SK-N-SH treated with all-trans-retinoic acid at 6 μM for 48 hours (cell line): ENCODE measurements at regions not wholly inside any gene's neighbourhood (a gene's known extent, or its start where the extent isn't known, plus 50 kb on each side); places are given as distances from the start of the nearest gene placed in this dataset.

ENCODE experiments used
- ATAC-seq: fragments of 200-7000 bp; cut with Tn5 transposase; 3 replicates; pipeline ENCODE4 v1.9.1; 2020; ENCODE audit warnings: mild to moderate bottlenecking, moderate library complexity
- ARNTL ChIP-seq: fragments of 450-650 bp; formaldehyde crosslinking; IDR thresholded peaks from 2 replicates; pipeline ENCODE4 v1.5.0; 2020; ENCODE audit warnings: low read depth, mild to moderate bottlenecking, moderate library complexity, borderline replicate concordance
- BACH2 ChIP-seq: fragments of 250-450 bp; sonication (Bioruptor Pico); IDR thresholded peaks from 2 replicates; pipeline ENCODE4 v1.9.0; 2021; ENCODE audit warnings: mild to moderate bottlenecking, borderline replicate concordance
- CSDC2 ChIP-seq: fragments of 250-450 bp; sonication (Bioruptor Pico); IDR thresholded peaks from 2 replicates; pipeline ENCODE4 v1.5.0; 2020; ENCODE audit warnings: mild to moderate bottlenecking, moderate library complexity
- CSRNP3 ChIP-seq: fragments of 250-450 bp; sonication (Bioruptor Pico); IDR thresholded peaks from 2 replicates; pipeline ENCODE4 v1.5.1; 2021; ENCODE audit warnings: mild to moderate bottlenecking, moderate library complexity
- ESRRG ChIP-seq: fragments of 250-450 bp; sonication (Bioruptor Pico); IDR thresholded peaks from 2 replicates; pipeline ENCODE4 v1.6.1; 2021; ENCODE audit warnings: mild to moderate bottlenecking
- GLIS3 ChIP-seq: fragments of 250-450 bp; sonication (Bioruptor Pico); IDR thresholded peaks from 2 replicates; pipeline ENCODE4 v1.5.0; 2020; ENCODE audit warnings: mild to moderate bottlenecking, moderate library complexity
- ISL1 ChIP-seq: fragments of 250-450 bp; sonication (Bioruptor Pico); IDR thresholded peaks from 2 replicates; pipeline ENCODE4 v2.1.2; 2022; ENCODE audit warnings: mild to moderate bottlenecking, moderate library complexity
- OSR1 ChIP-seq: fragments of 250-450 bp; sonication (Bioruptor Pico); IDR thresholded peaks from 2 replicates; pipeline ENCODE4 v1.8.0; 2022; ENCODE audit warnings: moderate library complexity, mild to moderate bottlenecking, inconsistent platforms
- POU6F1 ChIP-seq: fragments of 250-450 bp; sonication (Bioruptor Pico); IDR thresholded peaks from 2 replicates; pipeline ENCODE4 v1.8.0; 2021; ENCODE audit warnings: low read depth, mild to moderate bottlenecking, moderate library complexity, borderline replicate concordance
- RARB ChIP-seq: fragments of 250-450 bp; sonication (Bioruptor Pico); IDR thresholded peaks from 2 replicates; pipeline ENCODE4 v1.8.0; 2021; ENCODE audit warnings: mild to moderate bottlenecking, moderate library complexity
- SNAI2 ChIP-seq: fragments of 250-450 bp; sonication (Bioruptor Pico); IDR thresholded peaks from 2 replicates; pipeline ENCODE4 v1.5.0; 2020; ENCODE audit warnings: mild to moderate bottlenecking, moderate library complexity
- TCF4 ChIP-seq: fragments of 250-450 bp; sonication (Bioruptor Pico); IDR thresholded peaks from 2 replicates; pipeline ENCODE4 v1.8.0; 2021; ENCODE audit warnings: mild to moderate bottlenecking, moderate library complexity, borderline replicate concordance
- TOX ChIP-seq: fragments of 250-450 bp; sonication (Bioruptor Pico); IDR thresholded peaks from 2 replicates; pipeline ENCODE4 v1.8.0; 2021; ENCODE audit warnings: mild to moderate bottlenecking, moderate library complexity, borderline replicate concordance
- TSHZ2 ChIP-seq: fragments of 250-450 bp; sonication (Bioruptor Pico); IDR thresholded peaks from 2 replicates; pipeline ENCODE4 v1.5.0; 2020; ENCODE audit warnings: mild to moderate bottlenecking, moderate library complexity
- ZFP3 ChIP-seq: fragments of 250-450 bp; sonication (Bioruptor Pico); IDR thresholded peaks from 2 replicates; pipeline ENCODE4 v1.5.0; 2020; ENCODE audit warnings: mild to moderate bottlenecking, moderate library complexity
- ZNF565 ChIP-seq: fragments of 450-650 bp; formaldehyde crosslinking; conservative IDR thresholded peaks from 2 replicates; pipeline ENCODE4 v1.5.0; 2020; ENCODE audit warnings: low read depth, mild to moderate bottlenecking, moderate library complexity
- ZNF70 ChIP-seq: fragments of 450-650 bp; formaldehyde crosslinking; IDR thresholded peaks from 2 replicates; pipeline ENCODE4 v1.5.0; 2020; ENCODE audit warnings: mild to moderate bottlenecking, moderate library complexity
- ZNF8 ChIP-seq: fragments of 450-650 bp; formaldehyde crosslinking; IDR thresholded peaks from 2 replicates; pipeline ENCODE4 v1.5.0; 2020; ENCODE audit warnings: mild to moderate bottlenecking, moderate library complexity
- TF ChIP-seq, protein P1 (sequence below): fragments of 250-450 bp; sonication (Bioruptor Pico); IDR thresholded peaks from 2 replicates; pipeline ENCODE4 v1.8.0; 2020; ENCODE audit warnings: mild to moderate bottlenecking, moderate library complexity, borderline replicate concordance
- TF ChIP-seq, protein P2 (sequence below): fragments of 250-450 bp; sonication (Bioruptor Pico); IDR thresholded peaks from 2 replicates; pipeline ENCODE4 v1.5.1; 2020; ENCODE audit warnings: low read depth, mild to moderate bottlenecking, moderate library complexity

GRCh38 chr2:75317316-75317715, 118.0 kb upstream of the TACR1 start:
- TF ChIP-seq OSR1 (CRISPR knock-in tag): no peak
- no peak for TF ChIP-seq SNAI2 (CRISPR knock-in tag)
- TF ChIP-seq, protein P1, sequence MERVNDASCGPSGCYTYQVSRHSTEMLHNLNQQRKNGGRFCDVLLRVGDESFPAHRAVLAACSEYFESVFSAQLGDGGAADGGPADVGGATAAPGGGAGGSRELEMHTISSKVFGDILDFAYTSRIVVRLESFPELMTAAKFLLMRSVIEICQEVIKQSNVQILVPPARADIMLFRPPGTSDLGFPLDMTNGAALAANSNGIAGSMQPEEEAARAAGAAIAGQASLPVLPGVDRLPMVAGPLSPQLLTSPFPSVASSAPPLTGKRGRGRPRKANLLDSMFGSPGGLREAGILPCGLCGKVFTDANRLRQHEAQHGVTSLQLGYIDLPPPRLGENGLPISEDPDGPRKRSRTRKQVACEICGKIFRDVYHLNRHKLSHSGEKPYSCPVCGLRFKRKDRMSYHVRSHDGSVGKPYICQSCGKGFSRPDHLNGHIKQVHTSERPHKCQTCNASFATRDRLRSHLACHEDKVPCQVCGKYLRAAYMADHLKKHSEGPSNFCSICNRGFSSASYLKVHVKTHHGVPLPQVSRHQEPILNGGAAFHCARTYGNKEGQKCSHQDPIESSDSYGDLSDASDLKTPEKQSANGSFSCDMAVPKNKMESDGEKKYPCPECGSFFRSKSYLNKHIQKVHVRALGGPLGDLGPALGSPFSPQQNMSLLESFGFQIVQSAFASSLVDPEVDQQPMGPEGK: no peak
- TF ChIP-seq RARB: no peak
- TF ChIP-seq ZNF70 (CRISPR knock-in tag): no peak
- TF ChIP-seq ESRRG (CRISPR knock-in tag): no peak
- no peak for TF ChIP-seq CSRNP3 (CRISPR knock-in tag)
- ATAC-seq: no peak

DNA sequence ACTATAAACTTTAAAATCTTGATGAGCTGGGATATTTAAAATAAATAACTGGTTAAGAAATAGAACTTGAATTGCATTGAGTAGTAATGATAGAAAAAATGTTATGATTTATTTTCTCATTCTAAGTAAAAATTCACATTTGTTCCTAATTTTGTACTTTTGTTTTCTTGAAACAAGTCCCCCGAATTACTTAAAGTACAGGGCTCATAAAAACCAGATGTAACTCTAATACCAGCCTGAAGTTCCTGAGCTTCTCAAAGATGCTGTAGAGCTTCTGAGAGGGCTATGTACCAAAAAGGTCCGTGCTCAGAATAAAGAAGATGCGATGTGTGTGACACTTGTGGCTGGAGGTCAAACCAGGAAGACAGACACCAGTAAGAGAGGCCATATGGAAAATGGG, 116.1 kb upstream of the TACR1 start:
- no peak for TF ChIP-seq GLIS3 (CRISPR knock-in tag)
- TF ChIP-seq BACH2 (CRISPR knock-in tag): no peak
- no peak for ATAC-seq

- TF ChIP-seq POU6F1 (no peak), TCF4 (CRISPR knock-in tag) (no peak)
Measured at GRCh38 chr2:75311993-75312392, 112.7 kb upstream of the TACR1 start.

DNA sequence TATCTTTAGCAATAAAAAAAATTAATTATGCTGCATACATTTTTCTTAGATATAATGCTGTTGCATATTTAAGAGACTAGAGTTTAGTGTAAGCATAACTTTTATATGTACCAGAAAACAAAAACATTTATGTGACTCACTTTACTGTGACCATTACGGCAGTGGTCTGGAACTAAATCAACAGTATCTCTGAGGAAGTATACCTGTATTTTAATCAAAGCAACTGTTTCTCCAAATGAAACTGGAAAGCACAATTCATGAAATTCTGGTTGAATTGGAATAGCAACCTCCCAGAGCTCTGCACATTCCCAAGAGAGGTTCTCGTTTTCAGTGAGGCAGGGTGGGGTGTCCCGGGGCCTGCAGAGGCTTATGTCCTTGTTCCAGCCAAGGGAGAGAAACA, 112.2 kb upstream of the TACR1 start:
- no peak for ATAC-seq
- TF ChIP-seq RARB (no peak), ISL1 (CRISPR knock-in tag) (no peak), ZNF8 (CRISPR knock-in tag) (no peak), ESRRG (CRISPR knock-in tag) (no peak), ARNTL (no peak), ZNF70 (CRISPR knock-in tag) (no peak), TSHZ2 (no peak), OSR1 (CRISPR knock-in tag) (no peak), TCF4 (CRISPR knock-in tag) (no peak), SNAI2 (CRISPR knock-in tag) (no peak), CSRNP3 (CRISPR knock-in tag) (no peak), GLIS3 (CRISPR knock-in tag) (no peak), ZNF565 (CRISPR knock-in tag) (no peak)

More at GRCh38 chr2:75311993-75312392, 112.7 kb upstream of the TACR1 start:
- ATAC-seq: peak; percentile 70

- no peak for ATAC-seq
- TF ChIP-seq ZNF565 (CRISPR knock-in tag) (no peak), ZFP3 (no peak), ISL1 (CRISPR knock-in tag) (no peak), ARNTL (no peak), GLIS3 (CRISPR knock-in tag) (no peak), CSDC2 (CRISPR knock-in tag) (no peak), TOX (CRISPR knock-in tag) (no peak), RARB (no peak), ZNF70 (CRISPR knock-in tag) (no peak), SNAI2 (CRISPR knock-in tag) (no peak), OSR1 (CRISPR knock-in tag) (no peak)
- TF ChIP-seq, protein P2, sequence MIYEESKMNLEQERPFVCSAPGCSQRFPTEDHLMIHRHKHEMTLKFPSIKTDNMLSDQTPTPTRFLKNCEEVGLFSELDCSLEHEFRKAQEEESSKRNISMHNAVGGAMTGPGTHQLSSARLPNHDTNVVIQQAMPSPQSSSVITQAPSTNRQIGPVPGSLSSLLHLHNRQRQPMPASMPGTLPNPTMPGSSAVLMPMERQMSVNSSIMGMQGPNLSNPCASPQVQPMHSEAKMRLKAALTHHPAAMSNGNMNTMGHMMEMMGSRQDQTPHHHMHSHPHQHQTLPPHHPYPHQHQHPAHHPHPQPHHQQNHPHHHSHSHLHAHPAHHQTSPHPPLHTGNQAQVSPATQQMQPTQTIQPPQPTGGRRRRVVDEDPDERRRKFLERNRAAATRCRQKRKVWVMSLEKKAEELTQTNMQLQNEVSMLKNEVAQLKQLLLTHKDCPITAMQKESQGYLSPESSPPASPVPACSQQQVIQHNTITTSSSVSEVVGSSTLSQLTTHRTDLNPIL: no peak
- TF ChIP-seq, protein P1: no peak
Measured at GRCh38 chr2:75310876-75311275, 111.6 kb upstream of the TACR1 start.
